Liver (tissue), 7 donors: ENCODE measurements at regions not wholly inside any gene's neighbourhood (a gene's known extent, or its start where the extent isn't known, plus 50 kb on each side); places are given as distances from the start of the nearest gene placed in this dataset.

ENCODE experiments used
- DNase-seq: peaks from one replicate; pipeline ENCODE4 v3.0.0-alpha.2; 2017; ENCODE audit warnings: low spot score
- H3K27ac ChIP-seq, 2 donors: one replicate each; pipeline ENCODE4 v1.7.0; 2013; ENCODE audit warnings: inconsistent platforms in 2 of 2, low read length in 2 of 2, control low read depth in 1 of 2, low read depth in 1 of 2, mild to moderate bottlenecking in 1 of 2
- H3K27me3 ChIP-seq, 4 donors: one replicate each; pipeline versions ENCODE4 v1.6.1 to v1.7.0; 2013; ENCODE audit warnings: low read length in 3 of 4, inconsistent platforms in 1 of 4, mild to moderate bottlenecking in 1 of 4, moderate library complexity in 1 of 4; ENCODE audit not compliant: control insufficient read depth in 4 of 4, insufficient read depth in 4 of 4
- H3K36me3 ChIP-seq, 4 donors: one replicate each; pipeline versions ENCODE4 v1.6.1 to v1.7.0; 2013; ENCODE audit warnings: low read length in 3 of 4, mild to moderate bottlenecking in 3 of 4, low read depth in 1 of 4, moderate library complexity in 1 of 4; ENCODE audit not compliant: control insufficient read depth in 4 of 4, insufficient read depth in 3 of 4
- H3K4me1 ChIP-seq, 4 donors: one replicate each; pipeline versions ENCODE4 v1.6.1 to v1.7.0; 2013; ENCODE audit warnings: low read length in 3 of 4, mild to moderate bottlenecking in 3 of 4, moderate library complexity in 1 of 4; ENCODE audit not compliant: control insufficient read depth in 4 of 4, insufficient read depth in 4 of 4
- H3K4me3 ChIP-seq, 3 donors: one replicate each; pipeline versions ENCODE4 v1.6.1 to v1.7.0; 2013; ENCODE audit warnings: low read length in 3 of 3, control low read depth in 1 of 3, low read depth in 1 of 3, mild to moderate bottlenecking in 1 of 3
- H3K9ac ChIP-seq, 2 donors: one replicate each; pipeline ENCODE4 v1.7.0; 2013; ENCODE audit warnings: low read length in 2 of 2, mild to moderate bottlenecking in 2 of 2, moderate library complexity in 2 of 2, control low read depth in 1 of 2, low read depth in 1 of 2
- H3K9me3 ChIP-seq, 4 donors: one replicate each; pipeline versions ENCODE4 v1.6.1 to v1.7.0; 2013; ENCODE audit warnings: low read length in 3 of 4; ENCODE audit not compliant: control insufficient read depth in 4 of 4
- ATF3 ChIP-seq: IDR thresholded peaks from 2 replicates; pipeline ENCODE4 v1.6.1; 2016; ENCODE audit warnings: antibody characterized with exemption
- EGR1 ChIP-seq, 2 donors: IDR thresholded peaks; 2 replicates each; pipeline ENCODE4 v1.6.1; 2016 to 2018; ENCODE audit warnings: antibody characterized with exemption in 2 of 2, low read depth in 2 of 2
- FOXA1 ChIP-seq: IDR thresholded peaks from 2 replicates; pipeline ENCODE4 v1.6.1; 2016; ENCODE audit warnings: antibody characterized with exemption
- FOXA2 ChIP-seq: IDR thresholded peaks from 2 replicates; pipeline ENCODE4 v1.6.1; 2016; ENCODE audit warnings: antibody characterized with exemption
- HNF4A ChIP-seq, 2 donors: conservative IDR thresholded peaks; 2 replicates each; pipeline ENCODE4 v1.6.1; 2016; ENCODE audit warnings: antibody characterized with exemption in 2 of 2, mild to moderate bottlenecking in 2 of 2
- MAX ChIP-seq: IDR thresholded peaks from 2 replicates; pipeline ENCODE4 v1.6.1; 2016; ENCODE audit warnings: antibody characterized with exemption
- NR2F2 ChIP-seq: IDR thresholded peaks from 2 replicates; pipeline ENCODE4 v1.6.1; 2016; ENCODE audit warnings: antibody characterized with exemption
- RAD21 ChIP-seq, 2 donors: IDR thresholded peaks; 2 replicates each; pipeline ENCODE4 v1.6.1; 2016; ENCODE audit warnings: antibody characterized with exemption in 2 of 2, mild to moderate bottlenecking in 2 of 2
- REST ChIP-seq: IDR thresholded peaks from 2 replicates; pipeline ENCODE4 v1.6.1; 2016; ENCODE audit warnings: antibody characterized with exemption, mild to moderate bottlenecking
- RXRA ChIP-seq, 2 donors: IDR thresholded peaks; 2 replicates each; pipeline ENCODE4 v1.6.1; 2017 to 2018; ENCODE audit warnings: antibody characterized with exemption in 2 of 2, mild to moderate bottlenecking in 1 of 2
- SP1 ChIP-seq: IDR thresholded peaks from 2 replicates; pipeline ENCODE4 v1.6.1; 2018; ENCODE audit warnings: antibody characterized with exemption, mild to moderate bottlenecking
- ZBTB33 ChIP-seq: IDR thresholded peaks from 2 replicates; pipeline ENCODE4 v1.6.1; 2016; ENCODE audit warnings: antibody characterized with exemption
- WGBS: extraction: QIAGEN DNeasy Blood & Tissue Kit; methylation state at CpG from one replicate; pipeline ENCODE4 v1.1.7; 2013; 5-methylcytosine and 5-hydroxymethylcytosine counted together
- donor health status: healthy.
- donor health status: healthy.
- donor health status: healthy.
- donor health status: healthy.

GRCh38 chr16:72645538-72645937 is 402.4 kb downstream of the ZFHX3 start (continued):
- TF ChIP-seq NR2F2 (no peak), FOXA1 (no peak), HNF4A (conservative IDR thresholded peaks at IDR 0.05) (no peak), RAD21 (IDR thresholded peaks at IDR 0.05) (no peak)

GRCh38 chr16:72644911-72645310 is 403.0 kb downstream of the ZFHX3 start:
- no peak for TF ChIP-seq ATF3
- TF ChIP-seq MAX, result no peak
- no peak for TF ChIP-seq SP1
- no peak for TF ChIP-seq ZBTB33
- H3K27me3 ChIP-seq, result no peaks in the 10 kb centered on the region
- no peak overlapping the region for H3K9ac ChIP-seq
- H3K4me1 ChIP-seq, result no peaks in the 10 kb centered on the region
- H3K4me3 ChIP-seq, result no peak overlapping the region
- no peak overlapping the region for H3K27ac ChIP-seq
- no peaks in the 10 kb centered on the region for H3K36me3 ChIP-seq
- DNase-seq, result no peak
- H3K9me3 ChIP-seq, result peaks cover 2 to 7% (median 3%) of the 10 kb centered on the region in 4 donors

GRCh38 chr16:72639494-72639893 is 408.4 kb downstream of the ZFHX3 start:
- Histone ChIP-seq H3K4me1 (no peaks in the 10 kb centered on the region), H3K9me3 (peaks cover 3 to 17% (median 6%) of the 10 kb centered on the region in 4 donors), H3K36me3 (no peaks in the 10 kb centered on the region), H3K27ac (no peak overlapping the region), H3K9ac (no peak overlapping the region), H3K27me3 (no peaks in the 10 kb centered on the region), H3K4me3 (no peak overlapping the region)
- 97% methylated on average over 1 of the region's 1 CpG for WGBS
- TF ChIP-seq RAD21 (IDR thresholded peaks at IDR 0.05) (no peak), REST (no peak), MAX (no peak), FOXA2 (no peak), NR2F2 (no peak), RXRA (IDR thresholded peaks at IDR 0.05) (no peak), EGR1 (IDR thresholded peaks at IDR 0.05; ENCODE audit: low read depth in 2 of 2) (no peak)
- no peak for DNase-seq
